ENCODE measurements at regions not wholly inside any gene's neighbourhood (a gene's known extent, or its start where the extent isn't known, plus 50 kb on each side); places are given as distances from the start of the nearest gene placed in this dataset.

DNA sequence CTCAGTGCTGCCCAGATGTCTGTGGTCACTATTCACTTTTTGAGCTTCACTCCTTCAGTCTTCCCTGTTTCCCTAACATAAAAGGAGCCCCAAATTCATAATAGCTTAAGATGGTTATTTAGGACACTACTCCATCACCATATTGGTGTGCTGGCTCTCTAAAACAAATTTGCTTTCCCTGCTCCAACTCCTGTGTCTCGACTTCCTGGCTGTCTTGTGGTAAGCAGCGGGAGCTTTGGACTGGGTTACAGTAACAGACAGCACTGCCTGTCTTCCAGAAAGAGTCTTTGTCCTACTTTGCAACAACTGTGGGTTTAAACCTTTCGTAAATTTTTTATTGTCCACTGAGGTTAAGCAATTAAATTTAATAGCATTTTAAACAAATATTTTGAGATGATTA is 389.4 kb downstream of the CDH9 start:
- intact Hi-C loops (cut with DNase I; ENCODE audit: low total_unique reads) (no loop called here), in situ Hi-C loops (cut with MboI; ENCODE audit: low pct_ligation_motif_present in 1 of 4, low pct_unique_long_range_greater_than_20kb in 1 of 4, low sequenced_read_pairs in 3 of 4) (no loop called here)
- Histone ChIP-seq H3K9me3 (no peaks in the 10 kb centered on the region), H3K27ac (no peak overlapping the region), H3K36me3 (no peaks in the 10 kb centered on the region), H3K4me3 (no peak overlapping the region), H3K27me3 (no peaks in the 10 kb centered on the region), H3K4me1 (no peaks in the 10 kb centered on the region)
- TF ChIP-seq POLR2A (IDR thresholded peaks at IDR 0.05) (no peak), POLR2AphosphoS5 (IDR thresholded peaks at IDR 0.05) (no peak), EP300 (IDR thresholded peaks at IDR 0.05; ENCODE audit: low read depth) (no peak), CTCF (IDR thresholded peaks at IDR 0.05) (no peak)
- 26 to 50% methylated on average over 3 of the region's 3 CpGs for WGBS, 2 donors (ENCODE audit: low coverage in 1 of 2)
- DNase-seq, result no peak

DNA sequence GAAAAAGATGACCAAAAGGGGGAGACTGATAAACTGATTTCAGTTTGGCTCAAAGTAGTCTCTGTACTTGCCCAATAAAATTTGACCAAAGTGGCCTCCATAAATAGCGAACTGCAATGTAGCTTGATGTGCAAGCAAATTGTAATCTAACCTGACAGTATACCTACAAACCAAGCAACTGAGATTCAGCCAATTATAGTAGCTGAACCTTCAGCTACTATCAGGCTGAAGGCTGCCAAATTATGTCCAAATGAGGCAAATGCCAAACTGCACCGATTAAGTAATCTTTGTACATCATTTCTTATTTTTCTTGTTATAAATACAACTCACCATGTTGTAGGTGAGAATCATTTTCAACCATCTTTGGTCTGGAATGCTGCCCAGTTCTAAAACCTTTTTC is 390.6 kb downstream of the CDH9 start:
- DNase-seq, result no peak
- H3K36me3 ChIP-seq, result no peaks in the 10 kb centered on the region
- H3K27ac ChIP-seq, result no peak overlapping the region
- H3K4me3 ChIP-seq, result no peak overlapping the region
- intact Hi-C loops (cut with DNase I; ENCODE audit: low total_unique reads) (no loop called here), in situ Hi-C loops (cut with MboI; ENCODE audit: low pct_ligation_motif_present in 1 of 4, low pct_unique_long_range_greater_than_20kb in 1 of 4, low sequenced_read_pairs in 3 of 4) (no loop called here)
- no peak for TF ChIP-seq EP300 (IDR thresholded peaks at IDR 0.05; ENCODE audit: low read depth)
- no peak for TF ChIP-seq POLR2A (IDR thresholded peaks at IDR 0.05)
- TF ChIP-seq POLR2AphosphoS5 (IDR thresholded peaks at IDR 0.05), result no peak
- TF ChIP-seq CTCF (IDR thresholded peaks at IDR 0.05), result no peak
- no peaks in the 10 kb centered on the region for H3K4me1 ChIP-seq
- 83% methylated on average over 2 of the region's 2 CpGs for WGBS, 2 donors (ENCODE audit: low coverage in 1 of 2)
- no peaks in the 10 kb centered on the region for H3K27me3 ChIP-seq
- H3K9me3 ChIP-seq, result no peaks in the 10 kb centered on the region

DNA sequence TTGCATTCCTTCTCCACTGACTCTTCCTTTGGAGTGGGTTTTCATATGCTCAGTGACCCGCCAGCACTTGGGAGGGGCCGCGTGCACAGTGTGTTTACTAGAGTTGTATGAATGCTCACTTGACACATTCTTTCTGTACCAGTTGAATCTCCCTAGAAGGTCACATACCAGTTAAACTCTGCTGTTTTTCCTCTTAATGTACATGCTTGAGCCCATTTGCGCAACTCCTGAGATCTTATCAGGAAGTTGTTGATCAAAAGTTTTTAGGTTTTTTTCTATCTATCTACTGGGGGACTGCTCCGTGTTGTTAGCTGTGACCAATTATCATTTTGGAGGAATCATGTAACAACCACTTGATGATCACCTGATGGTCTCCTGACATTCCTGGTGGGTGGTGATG is 392.7 kb downstream of the CDH9 start:
- Histone ChIP-seq H3K4me1 (no peaks in the 10 kb centered on the region), H3K27ac (no peak overlapping the region), H3K4me3 (no peak overlapping the region), H3K9me3 (no peaks in the 10 kb centered on the region), H3K36me3 (no peaks in the 10 kb centered on the region), H3K27me3 (no peaks in the 10 kb centered on the region)
- no peak for TF ChIP-seq CTCF (IDR thresholded peaks at IDR 0.05)
- no peak for TF ChIP-seq POLR2A (IDR thresholded peaks at IDR 0.05)
- TF ChIP-seq POLR2AphosphoS5 (IDR thresholded peaks at IDR 0.05), result no peak
- TF ChIP-seq EP300 (IDR thresholded peaks at IDR 0.05; ENCODE audit: low read depth), result no peak
- intact Hi-C loops (cut with DNase I; ENCODE audit: low total_unique reads) (no loop called here), in situ Hi-C loops (cut with MboI; ENCODE audit: low pct_ligation_motif_present in 1 of 4, low pct_unique_long_range_greater_than_20kb in 1 of 4, low sequenced_read_pairs in 3 of 4) (no loop called here)
- 93 to 100% methylated on average over 2 to 5 of the region's 5 CpGs for WGBS, 2 donors (ENCODE audit: low coverage in 1 of 2)
- no peak for DNase-seq

DNA sequence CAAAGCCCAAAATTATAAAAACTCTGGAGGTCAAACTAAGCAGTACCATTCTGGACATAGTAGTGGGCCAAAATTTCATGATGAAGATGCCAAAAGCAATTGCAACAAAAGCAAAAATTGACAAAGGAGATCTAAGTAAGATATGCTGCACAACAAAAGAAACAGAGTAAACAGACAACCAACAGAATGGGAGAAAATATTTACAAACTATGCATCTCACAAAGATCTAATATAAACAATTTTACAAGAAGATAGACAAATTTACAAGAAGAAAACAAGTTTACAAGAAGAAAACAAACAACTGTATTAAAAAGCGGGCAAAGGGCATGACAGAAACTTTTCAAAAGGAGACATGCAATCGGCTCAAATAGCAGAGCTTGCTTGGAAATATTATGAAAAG is 396.9 kb downstream of the CDH9 start:
- Histone ChIP-seq H3K9me3 (no peaks in the 10 kb centered on the region), H3K36me3 (no peaks in the 10 kb centered on the region), H3K27ac (no peak overlapping the region), H3K4me1 (no peaks in the 10 kb centered on the region), H3K27me3 (no peaks in the 10 kb centered on the region), H3K4me3 (no peak overlapping the region)
- no peak for DNase-seq
- 64 to 84% methylated on average over 2 of the region's 2 CpGs for WGBS, 2 donors (ENCODE audit: low coverage in 1 of 2)
- TF ChIP-seq POLR2AphosphoS5 (IDR thresholded peaks at IDR 0.05) (no peak), EP300 (IDR thresholded peaks at IDR 0.05; ENCODE audit: low read depth) (no peak), CTCF (IDR thresholded peaks at IDR 0.05) (no peak), POLR2A (IDR thresholded peaks at IDR 0.05) (no peak)
- intact Hi-C loops (cut with DNase I; ENCODE audit: low total_unique reads), result no loop called here
- in situ Hi-C loops (cut with MboI; ENCODE audit: low pct_ligation_motif_present in 1 of 4, low pct_unique_long_range_greater_than_20kb in 1 of 4, low sequenced_read_pairs in 3 of 4), result no loop called here
